Epithelial cell of esophagus (primary cell): ENCODE measurements at regions not wholly inside any gene's neighbourhood (a gene's known extent, or its start where the extent isn't known, plus 50 kb on each side); places are given as distances from the start of the nearest gene placed in this dataset.

Experiments
- DNase-seq: peaks from one replicate; pipeline ENCODE4 v3.0.0; 2010; ENCODE audit warnings: low read depth
- H3K4me3 ChIP-seq: 2 replicates; pipeline ENCODE4 v1.5.1; 2011; ENCODE audit warnings: mild to moderate bottlenecking, low read length, control low read depth
- TF ChIP-seq, protein P1 (sequence below): IDR thresholded peaks from 2 replicates; pipeline ENCODE4 v1.5.1; 2011; ENCODE audit warnings: low read depth, mild to moderate bottlenecking, low read length, control low read depth, inconsistent platforms; ENCODE audit not compliant: insufficient read depth; ENCODE audit errors: missing control alignments

DNA sequence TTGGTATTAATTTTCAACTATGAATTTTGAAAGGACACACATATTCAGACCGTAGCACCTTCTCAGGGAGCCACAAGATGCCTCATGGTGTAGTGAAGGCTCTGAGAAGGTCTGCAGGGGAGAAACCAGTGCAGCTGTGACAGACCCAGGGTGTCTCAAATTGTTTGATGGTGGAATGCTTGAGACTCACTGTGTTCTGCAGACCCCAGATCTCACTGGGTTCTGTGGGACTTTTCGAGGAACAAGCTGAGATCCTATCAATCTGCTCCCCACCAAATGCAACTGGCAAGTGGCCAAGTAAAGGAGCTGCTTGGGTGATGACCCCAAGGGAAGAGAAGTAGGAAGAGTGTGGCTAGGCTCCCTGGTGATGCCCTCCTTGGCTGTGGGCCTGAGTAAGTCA lies 130.5 kb upstream of the UNC5B start:
- H3K4me3 ChIP-seq, result no peak overlapping the region
- TF ChIP-seq, protein P1, sequence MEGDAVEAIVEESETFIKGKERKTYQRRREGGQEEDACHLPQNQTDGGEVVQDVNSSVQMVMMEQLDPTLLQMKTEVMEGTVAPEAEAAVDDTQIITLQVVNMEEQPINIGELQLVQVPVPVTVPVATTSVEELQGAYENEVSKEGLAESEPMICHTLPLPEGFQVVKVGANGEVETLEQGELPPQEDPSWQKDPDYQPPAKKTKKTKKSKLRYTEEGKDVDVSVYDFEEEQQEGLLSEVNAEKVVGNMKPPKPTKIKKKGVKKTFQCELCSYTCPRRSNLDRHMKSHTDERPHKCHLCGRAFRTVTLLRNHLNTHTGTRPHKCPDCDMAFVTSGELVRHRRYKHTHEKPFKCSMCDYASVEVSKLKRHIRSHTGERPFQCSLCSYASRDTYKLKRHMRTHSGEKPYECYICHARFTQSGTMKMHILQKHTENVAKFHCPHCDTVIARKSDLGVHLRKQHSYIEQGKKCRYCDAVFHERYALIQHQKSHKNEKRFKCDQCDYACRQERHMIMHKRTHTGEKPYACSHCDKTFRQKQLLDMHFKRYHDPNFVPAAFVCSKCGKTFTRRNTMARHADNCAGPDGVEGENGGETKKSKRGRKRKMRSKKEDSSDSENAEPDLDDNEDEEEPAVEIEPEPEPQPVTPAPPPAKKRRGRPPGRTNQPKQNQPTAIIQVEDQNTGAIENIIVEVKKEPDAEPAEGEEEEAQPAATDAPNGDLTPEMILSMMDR, result no peak
- DNase-seq, result no peak

DNA sequence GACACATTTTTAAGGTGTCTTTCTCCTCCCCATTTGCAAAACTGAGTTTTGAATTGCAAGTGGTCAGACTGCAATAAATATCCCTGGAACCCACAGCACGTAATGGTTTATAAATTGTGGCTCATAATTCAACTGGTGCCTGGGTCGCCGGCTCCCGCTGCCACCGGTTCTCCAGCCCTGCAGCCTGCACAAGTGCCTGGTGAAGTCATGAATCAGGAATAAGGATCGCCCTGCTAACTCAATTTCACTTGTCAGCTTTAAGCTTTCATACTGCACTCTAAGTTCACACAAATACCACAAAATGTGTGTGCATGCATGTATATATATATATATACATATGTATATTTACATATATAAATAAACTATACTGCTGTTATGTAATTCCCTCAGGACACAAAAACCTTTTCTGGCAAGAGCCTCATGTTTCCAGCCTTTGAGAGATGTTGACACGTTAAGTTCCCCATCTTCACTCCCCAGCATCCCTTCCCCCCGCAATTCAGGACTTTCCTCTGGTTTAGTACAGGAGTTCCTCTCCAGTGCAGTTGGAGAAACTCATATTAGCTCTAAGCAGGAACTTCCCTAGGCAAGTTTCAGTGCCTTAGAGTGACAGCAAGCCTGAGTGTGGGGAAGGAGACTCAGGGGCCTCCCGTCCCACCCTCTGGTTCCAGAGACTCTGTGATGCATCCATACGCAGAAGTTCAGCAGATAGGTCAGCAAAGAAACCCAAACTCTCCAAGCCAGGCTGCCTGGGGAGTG lies 129.2 kb upstream of the UNC5B start:
- no peak for DNase-seq
- H3K4me3 ChIP-seq, result no peak overlapping the region
- TF ChIP-seq, protein P1, result no peak

DNA sequence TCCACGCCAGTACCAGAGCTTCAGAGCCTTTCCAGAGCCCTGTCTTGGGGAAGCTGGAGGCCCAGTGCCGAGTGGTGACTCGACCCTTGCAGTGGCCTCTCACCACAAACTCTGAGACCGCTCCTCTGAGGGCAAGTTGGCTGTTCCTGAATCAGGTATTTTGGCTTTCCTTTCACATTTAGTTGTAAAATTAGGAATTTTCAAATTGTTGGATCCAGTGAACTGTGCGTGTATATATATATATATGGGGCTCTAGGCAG lies 128.7 kb upstream of the UNC5B start:
- TF ChIP-seq, protein P1, result no peak
- no peak for DNase-seq
- no peak overlapping the region for H3K4me3 ChIP-seq

DNA sequence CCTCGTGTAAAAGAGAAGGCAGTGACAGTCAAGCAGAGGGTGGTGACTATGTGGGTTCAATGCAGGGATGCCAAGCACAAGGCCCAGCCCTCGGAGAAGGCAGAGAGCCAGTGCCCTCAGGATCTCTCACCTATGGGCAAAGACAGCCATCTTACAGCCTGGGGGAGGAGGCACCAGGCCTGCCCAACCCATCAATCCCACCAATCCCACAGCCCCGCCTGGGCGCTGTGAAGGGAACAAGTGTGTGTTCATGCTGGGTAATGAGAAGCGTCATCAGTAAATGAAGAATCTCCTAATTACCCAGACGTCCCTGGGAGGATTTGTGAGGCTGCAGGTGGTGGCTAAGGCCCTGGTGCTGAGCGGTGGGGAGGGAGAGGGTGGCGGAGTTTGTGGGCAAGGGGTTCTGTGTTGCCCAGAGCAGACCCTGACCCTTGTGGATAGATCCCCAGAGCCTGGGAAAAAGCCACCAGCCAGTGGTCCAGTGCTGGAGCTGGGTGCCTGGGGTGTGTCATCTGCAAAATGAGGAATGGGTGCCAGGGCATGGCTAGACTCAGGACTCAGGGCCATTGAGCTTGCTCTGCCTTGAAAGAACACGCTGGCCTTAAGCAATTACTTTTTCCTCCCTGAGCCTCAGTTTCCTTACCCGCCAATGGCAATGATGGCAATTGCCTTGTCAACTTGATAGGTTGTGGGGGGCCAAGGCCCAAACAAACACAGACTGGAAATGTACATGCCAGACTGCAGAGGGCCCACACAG lies 128.1 kb upstream of the UNC5B start:
- TF ChIP-seq, protein P1, result no peak
- no peak overlapping the region for H3K4me3 ChIP-seq
- no peak for DNase-seq

DNA sequence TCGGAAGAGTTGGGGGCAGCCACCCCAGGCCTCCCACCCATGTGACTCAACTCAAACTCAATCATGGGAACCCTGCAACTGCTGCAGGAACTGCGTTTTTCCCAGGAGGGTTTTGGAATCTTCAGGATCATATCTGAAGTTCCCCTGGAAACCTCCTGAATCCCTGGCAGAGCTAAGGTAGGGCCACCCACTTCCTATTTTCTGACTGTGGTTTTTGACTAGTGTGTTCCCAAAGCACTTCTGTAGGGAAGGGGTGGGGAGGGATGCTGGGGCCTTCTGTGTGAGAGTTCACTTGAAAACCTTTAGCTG lies 127.6 kb upstream of the UNC5B start:
- no peak overlapping the region for H3K4me3 ChIP-seq
- TF ChIP-seq, protein P1, result no peak
- DNase-seq, result no peak

DNA sequence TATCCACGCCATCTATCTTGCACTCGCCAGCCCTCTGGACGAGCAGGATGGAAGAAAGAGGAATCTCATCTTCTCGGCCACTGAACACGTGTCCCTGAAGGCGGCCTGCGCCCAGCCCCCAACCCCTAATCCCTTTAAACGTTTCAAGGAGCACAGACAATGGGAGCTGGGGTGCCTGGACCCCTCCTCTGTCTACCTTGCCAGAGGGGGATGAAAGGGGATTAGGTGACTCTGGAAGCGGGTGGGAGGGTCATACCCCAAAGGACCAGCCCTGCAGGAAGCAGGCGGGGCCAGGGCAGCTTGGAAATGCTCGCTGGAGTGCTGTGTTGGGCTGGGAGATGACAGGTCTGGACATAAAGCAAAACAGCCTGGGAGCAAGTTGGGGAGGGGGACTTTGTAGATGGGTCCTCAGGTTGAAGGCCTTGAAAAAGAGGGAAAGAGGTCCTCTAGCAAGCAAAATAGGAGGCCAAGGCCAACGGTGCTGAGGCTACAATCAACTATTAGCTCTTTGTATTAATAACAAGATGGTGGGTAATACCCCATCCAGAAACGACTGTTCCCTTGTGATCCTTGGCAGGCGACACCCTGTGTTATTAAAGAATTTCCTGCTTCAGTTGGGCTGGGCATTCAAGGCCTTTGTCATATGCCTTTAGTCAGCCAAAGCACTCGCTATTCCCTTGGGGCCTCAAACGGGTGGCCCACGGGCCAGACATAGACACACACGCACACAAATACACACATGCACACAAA lies 126.5 kb upstream of the UNC5B start:
- no peak overlapping the region for H3K4me3 ChIP-seq
- TF ChIP-seq, protein P1, result no peak
- no peak for DNase-seq
